GM21786 (cell line): ENCODE measurements at regions not wholly inside any gene's neighbourhood (a gene's known extent, or its start where the extent isn't known, plus 50 kb on each side); places are given as distances from the start of the nearest gene placed in this dataset.

ENCODE experiments used
- ATAC-seq: cut with Tn5 transposase; IDR thresholded peaks from one replicate; pipeline ENCODE4 v1.9.1; 2021; ENCODE audit not compliant: unreplicated experiment

GRCh38 chr18:71028285-71028762 is 739.5 kb downstream of the SOCS6 start:
- no peak for ATAC-seq

GRCh38 chr18:71027531-71027930 is 738.7 kb downstream of the SOCS6 start:
- no peak for ATAC-seq

- ATAC-seq = no peak
These were observed 736.8 kb downstream of the SOCS6 start for GRCh38 chr18:71025505-71026225.

- no peak for ATAC-seq
These were observed 733.5 kb downstream of the SOCS6 start for GRCh38 chr18:71022389-71022788.

GRCh38 chr18:71021030-71021362 is 732.2 kb downstream of the SOCS6 start:
- ATAC-seq = no peak

GRCh38 chr18:71020342-71021029 is 731.6 kb downstream of the SOCS6 start:
- ATAC-seq = no peak

- no peak for ATAC-seq
These were observed 730.0 kb downstream of the SOCS6 start for GRCh38 chr18:71018816-71019215.

- no peak for ATAC-seq
These were observed 723.9 kb downstream of the SOCS6 start for GRCh38 chr18:71012789-71013188.

- ATAC-seq = peak; percentile 70
These were observed 722.5 kb downstream of the SOCS6 start for GRCh38 chr18:71011389-71011788.

- ATAC-seq = no peak
These were observed 719.4 kb downstream of the SOCS6 start for GRCh38 chr18:71008257-71008656.

GRCh38 chr18:71001597-71001996 is 712.8 kb downstream of the SOCS6 start:
- ATAC-seq = no peak

GRCh38 chr18:70998490-70998889 is 709.6 kb downstream of the SOCS6 start:
- no peak for ATAC-seq

- no peak for ATAC-seq
These were observed 705.3 kb downstream of the SOCS6 start for GRCh38 chr18:70994116-70994515.

GRCh38 chr18:70991577-70991976 is 702.7 kb downstream of the SOCS6 start:
- ATAC-seq = no peak

- ATAC-seq = no peak
These were observed 697.1 kb downstream of the SOCS6 start for GRCh38 chr18:70985948-70986347.

GRCh38 chr18:70982292-70982691 is 693.4 kb downstream of the SOCS6 start:
- no peak for ATAC-seq

GRCh38 chr18:70981400-70982140 is 692.7 kb downstream of the SOCS6 start:
- no peak for ATAC-seq

GRCh38 chr18:70973626-70974025 is 684.8 kb downstream of the SOCS6 start:
- ATAC-seq = no peak

- no peak for ATAC-seq
These were observed 677.6 kb downstream of the SOCS6 start for GRCh38 chr18:70966419-70966818.

- no peak for ATAC-seq
These were observed 673.1 kb downstream of the SOCS6 start for GRCh38 chr18:70961939-70962338.

GRCh38 chr18:70956554-70956953 is 667.7 kb downstream of the SOCS6 start:
- no peak for ATAC-seq

- no peak for ATAC-seq
These were observed 647.3 kb downstream of the SOCS6 start for GRCh38 chr18:70936160-70936559.
